Transverse colon (tissue), 4 donors: ENCODE measurements at regions not wholly inside any gene's neighbourhood (a gene's known extent, or its start where the extent isn't known, plus 50 kb on each side); places are given as distances from the start of the nearest gene placed in this dataset.

ENCODE experiments used
- DNase-seq: peaks from one replicate; pipeline ENCODE4 v3.0.0-alpha.2; 2019
- H3K27ac ChIP-seq, 4 donors: fragments of 200-600 bp; sonication (generic); 2 replicates each; pipeline ENCODE4 v1.5.1; 2016 to 2018; ENCODE audit warnings: inconsistent platforms in 4 of 4
- H3K27me3 ChIP-seq: fragments of 200-600 bp; sonication (generic); 2 replicates; pipeline ENCODE4 v1.5.1; 2017; ENCODE audit warnings: inconsistent platforms
- H3K36me3 ChIP-seq, 4 donors: fragments of 200-600 bp; sonication (generic); 2 replicates each; pipeline ENCODE4 v1.5.1; 2017 to 2019; ENCODE audit warnings: inconsistent platforms in 4 of 4
- H3K4me1 ChIP-seq, 4 donors: fragments of 200-600 bp; sonication (generic); 2 replicates each; pipeline ENCODE4 v1.5.1; 2017 to 2020; ENCODE audit warnings: inconsistent platforms in 4 of 4
- H3K4me3 ChIP-seq, 4 donors: fragments of 200-600 bp; sonication (generic); 1 replicate in 1 of 4; 2 replicates in 3 of 4; pipeline versions ENCODE4 v1.5.1 to v1.6.1; 2017 to 2019; ENCODE audit warnings: inconsistent platforms in 4 of 4
- H3K9me3 ChIP-seq, 2 donors: fragments of 200-600 bp; sonication (generic); 2 replicates each; pipeline ENCODE4 v1.5.1; 2017 to 2019; ENCODE audit warnings: inconsistent platforms in 2 of 2
- POLR2A ChIP-seq: fragments of 450-650 bp; IDR thresholded peaks from one replicate; pipeline ENCODE4 v1.6.1; 2016; ENCODE audit warnings: antibody characterized with exemption, mild to moderate bottlenecking, moderate library complexity
- POLR2AphosphoS5 ChIP-seq, 3 donors: sonication (generic); formaldehyde crosslinking; IDR thresholded peaks; one replicate each; pipeline ENCODE4 v1.6.1; 2016; ENCODE audit warnings: antibody characterized with exemption in 3 of 3
- WGBS, 2 donors: methylation state at CpG; one replicate each; pipeline ENCODE4 v1.1.5; 2018; ENCODE audit warnings: low coverage in 1 of 2; 5-methylcytosine and 5-hydroxymethylcytosine counted together
- in situ Hi-C, 4 donors: fragments of 200-750 bp; cut with MboI; loops; one replicate each; pipeline versions ENCODE4 v1.15.0 to v1.15.1; 2017; ENCODE audit warnings: low sequenced_read_pairs in 3 of 4, low pct_ligation_motif_present in 1 of 4, low pct_unique_long_range_greater_than_20kb in 1 of 4
- intact Hi-C: fragments of 100-400 bp; cut with DNase I; formaldehyde crosslinking; loops from one replicate; pipeline ENCODE4 v1.15.1; 2023; ENCODE audit warnings: low total_unique reads
- small RNA-seq, 4 donors: library from RNA; depleted of rRNA; stranded (forward); fragments of <200 nt; gene quantifications; one replicate each; pipeline ENCODE3, GENCODE V24; 2016

GRCh38 chr2:15996536-15997423 is 56.4 kb downstream of the MYCN start:
- intact Hi-C loops, result no loop called here
- Histone ChIP-seq H3K36me3 (no peaks in the 10 kb centered on the region), H3K27me3 (no peaks in the 10 kb centered on the region), H3K27ac (no peak overlapping the region), H3K9me3 (no peaks in the 10 kb centered on the region), H3K4me3 (no peak overlapping the region), H3K4me1 (no peaks in the 10 kb centered on the region)
- in situ Hi-C loops, result no loop called here
- TF ChIP-seq POLR2A (no peak), POLR2AphosphoS5 (IDR thresholded peaks at IDR 0.05) (no peak)
- 54 to 80% methylated on average over 5 to 10 of the region's 10 CpGs for WGBS, 2 donors
- no peak for DNase-seq

Small RNAs in the stretch of these regions (small RNA-seq; reads per million reads assigned to genes)
- gene AC174048.1 (0 reads per million in 4 donors), gene RF00561 (0 reads per million in 4 donors)
